ENCODE measurements at regions not wholly inside any gene's neighbourhood (a gene's known extent, or its start where the extent isn't known, plus 50 kb on each side); places are given as distances from the start of the nearest gene placed in this dataset.

DNA sequence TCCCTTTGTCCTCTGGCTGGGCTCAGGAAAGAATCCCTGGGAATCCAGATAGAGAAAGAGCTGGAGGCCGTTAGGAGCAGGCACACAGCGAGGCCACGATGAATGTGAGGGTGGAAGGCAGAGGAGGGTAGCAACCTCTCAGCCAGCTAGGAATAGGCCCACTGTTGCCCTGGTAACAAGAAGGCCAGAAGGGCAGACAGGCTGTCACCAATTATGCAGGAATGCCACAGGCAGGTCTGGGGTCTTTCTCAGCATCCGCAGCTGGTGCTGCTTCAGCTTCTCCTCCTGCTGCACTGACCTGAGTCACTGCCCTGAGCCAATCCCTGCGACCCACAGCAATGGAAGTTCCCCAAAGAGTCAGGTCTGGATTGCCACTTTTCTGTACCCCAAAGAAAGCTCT, 62.8 kb upstream of the C3orf80 start:
- no peak overlapping the region for H3K56ac ChIP-seq (ENCODE audit: insufficient read length, low read depth, low read length)
- peaks cover 3% of the 10 kb centered on the region for H4K20me1 ChIP-seq (ENCODE audit: control insufficient read depth, insufficient read depth, insufficient read length)
- no peak overlapping the region for H3K4me2 ChIP-seq (ENCODE audit: insufficient read depth, insufficient read length, low read length)
- peak overlapping the region; percentile 20 to 75 (median 31); a peak in 6 of 7 replicates for H3K27ac Mint-ChIP-seq
- H2BK15ac ChIP-seq (ENCODE audit: low read depth, low read length): no peak overlapping the region
- peaks cover 5% of the 10 kb centered on the region; the same call in 1 of the 2 replicates for H3K4me1 ChIP-seq (ENCODE audit: insufficient read depth, low read length)
- no peaks in the 10 kb centered on the region for H3K27me3 ChIP-seq (ENCODE audit: insufficient read depth, low read length)
- no peak overlapping the region for H3K27ac ChIP-seq (ENCODE audit: insufficient read length, low read depth, low read length)
- H3K18ac ChIP-seq (ENCODE audit: insufficient read length, low read depth, low read length): no peak overlapping the region
- no peak overlapping the region for H2BK5ac ChIP-seq (ENCODE audit: insufficient read length, low read length)
- peak overlapping the region; percentile 91; the same call in 1 of the 2 replicates for H3K14ac ChIP-seq (ENCODE audit: insufficient read depth, low read length)
- H2AK5ac ChIP-seq (ENCODE audit: insufficient read length, low read length): no peak overlapping the region
- peaks cover 0 to 3% of the 10 kb centered on the region in 2 experiments; a peak in 1 of 5 replicates for H3K9me3 Mint-ChIP-seq
- H4K5ac ChIP-seq (ENCODE audit: insufficient read length, low read depth, low read length): no peak overlapping the region
- no CpG with 5 or more reads among the region's 5 CpGs for WGBS (ENCODE audit: extremely low coverage, insufficient read length, low lambda C conversion rate)
- H2BK120ac ChIP-seq (ENCODE audit: low read depth, low read length, poor library complexity, severe bottlenecking): peak overlapping the region; percentile 54
- H3K4ac ChIP-seq (ENCODE audit: low read depth, low read length): no peak overlapping the region; the same call in 1 of the 2 replicates
- no peak overlapping the region for H3K23ac ChIP-seq (ENCODE audit: insufficient read length, low read depth, low read length)
- no peaks in the 10 kb centered on the region for H3K27me3 Mint-ChIP-seq (ENCODE audit: low read depth)
- TF ChIP-seq, protein P1, sequence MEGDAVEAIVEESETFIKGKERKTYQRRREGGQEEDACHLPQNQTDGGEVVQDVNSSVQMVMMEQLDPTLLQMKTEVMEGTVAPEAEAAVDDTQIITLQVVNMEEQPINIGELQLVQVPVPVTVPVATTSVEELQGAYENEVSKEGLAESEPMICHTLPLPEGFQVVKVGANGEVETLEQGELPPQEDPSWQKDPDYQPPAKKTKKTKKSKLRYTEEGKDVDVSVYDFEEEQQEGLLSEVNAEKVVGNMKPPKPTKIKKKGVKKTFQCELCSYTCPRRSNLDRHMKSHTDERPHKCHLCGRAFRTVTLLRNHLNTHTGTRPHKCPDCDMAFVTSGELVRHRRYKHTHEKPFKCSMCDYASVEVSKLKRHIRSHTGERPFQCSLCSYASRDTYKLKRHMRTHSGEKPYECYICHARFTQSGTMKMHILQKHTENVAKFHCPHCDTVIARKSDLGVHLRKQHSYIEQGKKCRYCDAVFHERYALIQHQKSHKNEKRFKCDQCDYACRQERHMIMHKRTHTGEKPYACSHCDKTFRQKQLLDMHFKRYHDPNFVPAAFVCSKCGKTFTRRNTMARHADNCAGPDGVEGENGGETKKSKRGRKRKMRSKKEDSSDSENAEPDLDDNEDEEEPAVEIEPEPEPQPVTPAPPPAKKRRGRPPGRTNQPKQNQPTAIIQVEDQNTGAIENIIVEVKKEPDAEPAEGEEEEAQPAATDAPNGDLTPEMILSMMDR (conservative IDR thresholded peaks at IDR 0.05): no peak
- H4K8ac ChIP-seq (replicated peaks; ENCODE audit: insufficient read length, low read depth, low read length): no peak overlapping the region
- H3K9ac ChIP-seq (ENCODE audit: extremely low read depth, insufficient read length, low read length): no peak overlapping the region
- no peak overlapping the region for H2BK12ac ChIP-seq (ENCODE audit: insufficient read length, low read depth, low read length)
- H3K23me2 ChIP-seq (ENCODE audit: insufficient read length, low read depth, low read length, poor library complexity, severe bottlenecking): no peaks in the 10 kb centered on the region
- no peak overlapping the region for H3K4me3 Mint-ChIP-seq
- no peaks in the 10 kb centered on the region for H3K36me3 Mint-ChIP-seq (ENCODE audit: insufficient read depth in 1 of 3, low read depth in 3 of 3)
- no peak overlapping the region for H4K91ac ChIP-seq (ENCODE audit: insufficient read length, low read depth, low read length)
- H3K79me2 ChIP-seq (ENCODE audit: insufficient read depth, low read length): no peaks in the 10 kb centered on the region
- no peak overlapping the region for H3T11ph ChIP-seq (ENCODE audit: low read length)
- no peaks in the 10 kb centered on the region for H3K79me1 ChIP-seq (ENCODE audit: insufficient read depth, low read depth, low read length, poor library complexity, severe bottlenecking)
- peaks cover 27 to 28% of the 10 kb centered on the region in 2 experiments for H3K4me1 Mint-ChIP-seq
- no peaks in the 10 kb centered on the region for H3K9me3 ChIP-seq (ENCODE audit: control insufficient read depth, low read depth, low read length)
- H2BK20ac ChIP-seq (ENCODE audit: low read depth, low read length, poor library complexity, severe bottlenecking): no peak overlapping the region
- peak; percentile 96 for DNase-seq
- H2AFZ ChIP-seq (ENCODE audit: low read length): no peak overlapping the region
